Mesothelial cell of epicardium (in vitro differentiated cells): ENCODE measurements at regions not wholly inside any gene's neighbourhood (a gene's known extent, or its start where the extent isn't known, plus 50 kb on each side); places are given as distances from the start of the nearest gene placed in this dataset.

ENCODE experiments used
- DNase-seq, 2 experiments: peaks; one replicate each; pipeline ENCODE4 v3.0.0; 2021; ENCODE audit warnings: low spot score in 2 of 2; ENCODE audit not compliant: unreplicated experiment in 2 of 2
- H3K27ac Mint-ChIP-seq: 2 replicates; pipeline ENCODE4 v1.8.0; 2021; ENCODE audit warnings: mixed read lengths
- H3K27me3 Mint-ChIP-seq: 2 replicates; pipeline ENCODE4 v1.8.0; 2021; ENCODE audit warnings: low read depth, mixed read lengths
- H3K36me3 Mint-ChIP-seq: 2 replicates; pipeline ENCODE4 v1.8.0; 2021; ENCODE audit warnings: mixed read lengths
- H3K4me1 Mint-ChIP-seq: 2 replicates; pipeline ENCODE4 v1.8.0; 2021; ENCODE audit warnings: mixed read lengths
- H3K4me3 Mint-ChIP-seq: 2 replicates; pipeline ENCODE4 v1.8.0; 2021; ENCODE audit warnings: mild to moderate bottlenecking, moderate library complexity, mixed read lengths
- H3K9me3 Mint-ChIP-seq: 2 replicates; pipeline ENCODE4 v1.8.0; 2021; ENCODE audit warnings: mixed read lengths
- TF ChIP-seq, protein P1 (sequence below): fragments of 200-600 bp; sonication (generic); IDR thresholded peaks from one replicate; pipeline ENCODE4 v1.5.0; 2021; ENCODE audit warnings: antibody characterized with exemption; ENCODE audit not compliant: unreplicated experiment

DNA sequence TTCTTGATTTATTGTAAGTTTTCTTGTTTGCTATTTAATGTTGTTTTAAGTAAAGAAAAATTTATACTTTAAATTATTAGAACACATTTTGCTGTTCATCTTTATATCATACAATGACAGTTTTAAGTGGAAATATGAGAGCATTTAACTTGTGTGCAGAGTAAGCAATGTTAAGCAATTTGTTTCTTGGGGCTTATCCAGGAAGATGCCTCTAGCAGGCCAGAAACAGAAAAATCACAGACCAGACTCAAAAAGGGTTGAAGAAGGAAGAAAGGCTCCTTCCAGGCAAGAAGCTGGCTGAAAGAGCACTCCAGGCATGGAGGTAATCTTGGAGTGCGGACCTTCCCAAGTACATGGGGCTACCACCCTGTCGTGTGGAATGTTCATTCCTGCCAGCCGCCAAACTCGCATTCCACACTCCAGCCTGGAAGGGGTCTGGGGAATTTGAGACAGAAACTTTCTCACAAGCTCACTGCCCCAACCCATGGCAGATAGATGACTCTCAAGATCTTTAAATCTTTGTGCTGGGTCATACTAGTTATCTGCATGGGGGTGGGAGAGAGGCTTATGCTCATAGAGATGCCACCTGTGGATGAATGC, 1521.3 kb upstream of the AGA start:
- H3K4me1 Mint-ChIP-seq, result no peaks in the 10 kb centered on the region
- H3K9me3 Mint-ChIP-seq, result no peaks in the 10 kb centered on the region
- TF ChIP-seq, protein P1, sequence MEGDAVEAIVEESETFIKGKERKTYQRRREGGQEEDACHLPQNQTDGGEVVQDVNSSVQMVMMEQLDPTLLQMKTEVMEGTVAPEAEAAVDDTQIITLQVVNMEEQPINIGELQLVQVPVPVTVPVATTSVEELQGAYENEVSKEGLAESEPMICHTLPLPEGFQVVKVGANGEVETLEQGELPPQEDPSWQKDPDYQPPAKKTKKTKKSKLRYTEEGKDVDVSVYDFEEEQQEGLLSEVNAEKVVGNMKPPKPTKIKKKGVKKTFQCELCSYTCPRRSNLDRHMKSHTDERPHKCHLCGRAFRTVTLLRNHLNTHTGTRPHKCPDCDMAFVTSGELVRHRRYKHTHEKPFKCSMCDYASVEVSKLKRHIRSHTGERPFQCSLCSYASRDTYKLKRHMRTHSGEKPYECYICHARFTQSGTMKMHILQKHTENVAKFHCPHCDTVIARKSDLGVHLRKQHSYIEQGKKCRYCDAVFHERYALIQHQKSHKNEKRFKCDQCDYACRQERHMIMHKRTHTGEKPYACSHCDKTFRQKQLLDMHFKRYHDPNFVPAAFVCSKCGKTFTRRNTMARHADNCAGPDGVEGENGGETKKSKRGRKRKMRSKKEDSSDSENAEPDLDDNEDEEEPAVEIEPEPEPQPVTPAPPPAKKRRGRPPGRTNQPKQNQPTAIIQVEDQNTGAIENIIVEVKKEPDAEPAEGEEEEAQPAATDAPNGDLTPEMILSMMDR, result no peak

DNA sequence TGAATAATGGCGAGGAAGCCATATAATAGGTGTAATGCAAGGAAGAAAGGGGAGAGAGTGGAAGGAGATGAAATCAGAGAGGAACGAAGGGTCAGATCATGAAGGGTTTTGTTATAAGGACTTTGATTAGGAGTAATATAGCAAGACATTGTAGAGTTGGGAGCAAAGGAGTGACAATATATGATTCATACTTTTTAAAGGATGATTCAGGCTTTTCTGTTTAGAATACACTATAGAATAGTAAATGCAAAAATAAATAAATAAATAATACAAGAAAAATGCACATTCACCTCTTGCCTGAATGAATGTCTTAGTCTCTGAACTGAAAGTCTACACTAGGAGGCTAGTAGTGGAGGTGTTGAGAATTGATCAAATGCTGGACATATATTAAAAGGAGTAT, 1524.4 kb upstream of the AGA start:
- TF ChIP-seq, protein P1, result no peak
- Mint-ChIP-seq H3K4me1 (peaks cover 12% of the 10 kb centered on the region), H3K27ac (no peak overlapping the region), H3K9me3 (no peaks in the 10 kb centered on the region), H3K4me3 (no peak overlapping the region), H3K27me3 (no peaks in the 10 kb centered on the region), H3K36me3 (no peaks in the 10 kb centered on the region)
- DNase-seq, result no peak

More for the DNA sequence above, 1521.3 kb upstream of the AGA start:
- H3K36me3 Mint-ChIP-seq, result no peaks in the 10 kb centered on the region
- no peaks in the 10 kb centered on the region for H3K27me3 Mint-ChIP-seq
- no peak for DNase-seq
- no peak overlapping the region for H3K27ac Mint-ChIP-seq
- H3K4me3 Mint-ChIP-seq, result no peak overlapping the region

DNA sequence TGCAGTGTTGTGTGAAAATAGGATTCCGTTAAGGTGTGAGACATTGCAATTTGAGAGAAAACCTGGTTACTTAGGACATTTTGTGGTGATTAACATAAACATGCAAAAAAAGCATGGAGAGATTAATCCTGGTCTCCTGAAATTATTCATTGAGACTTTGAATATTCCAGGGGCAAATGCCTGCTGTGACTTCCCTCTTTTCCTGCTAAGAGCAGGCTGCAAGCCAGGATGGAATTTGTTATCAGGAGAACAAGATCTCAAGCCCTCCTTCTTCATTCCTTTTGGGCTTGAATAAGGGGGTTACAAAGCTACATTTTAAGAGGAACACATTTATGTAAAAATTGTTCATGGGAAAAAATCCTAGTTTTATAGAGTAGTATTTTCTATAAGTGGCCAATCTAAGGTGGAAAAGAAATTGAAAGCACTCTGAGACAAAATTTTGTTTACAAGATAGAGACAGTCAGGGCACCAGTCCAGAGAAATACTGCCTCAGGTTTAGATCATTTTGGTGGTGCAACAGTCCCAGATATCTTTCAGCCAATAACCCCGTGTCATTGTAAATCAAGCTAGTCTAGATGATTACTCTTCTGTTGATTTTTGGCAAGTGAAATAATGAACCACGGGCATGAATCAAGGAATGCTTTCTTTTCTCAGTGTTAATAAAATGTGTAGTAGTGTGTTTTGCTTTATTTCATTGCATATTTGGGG, 1528.3 kb upstream of the AGA start:
- TF ChIP-seq, protein P1, result no peak
- Mint-ChIP-seq H3K27ac (no peak overlapping the region), H3K27me3 (no peaks in the 10 kb centered on the region), H3K4me3 (no peak overlapping the region), H3K36me3 (no peaks in the 10 kb centered on the region), H3K9me3 (no peaks in the 10 kb centered on the region), H3K4me1 (peaks cover 13% of the 10 kb centered on the region)
- DNase-seq, result no peak

DNA sequence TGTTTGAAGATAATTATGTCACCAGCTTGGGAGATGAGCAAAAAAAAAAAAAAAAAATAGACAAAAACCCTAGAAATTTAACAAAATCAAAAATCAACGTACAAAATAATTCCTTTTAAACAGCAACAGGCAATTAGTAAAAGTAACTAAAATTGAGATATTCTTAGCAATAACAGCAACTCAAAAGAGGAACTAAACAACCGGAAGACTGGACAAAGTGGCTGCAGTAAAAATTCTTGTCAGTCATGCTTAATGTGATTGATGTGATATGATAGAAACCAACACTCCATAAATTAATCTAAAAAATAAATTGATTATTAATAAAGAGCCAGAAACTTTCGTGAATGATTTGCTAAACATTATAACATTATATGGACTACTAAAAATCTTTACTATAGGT, 1534.6 kb upstream of the AGA start:
- Mint-ChIP-seq H3K27me3 (no peaks in the 10 kb centered on the region), H3K9me3 (no peaks in the 10 kb centered on the region), H3K36me3 (no peaks in the 10 kb centered on the region), H3K4me1 (no peaks in the 10 kb centered on the region), H3K27ac (no peak overlapping the region), H3K4me3 (no peak overlapping the region)
- no peak for DNase-seq
- TF ChIP-seq, protein P1, result no peak

DNA sequence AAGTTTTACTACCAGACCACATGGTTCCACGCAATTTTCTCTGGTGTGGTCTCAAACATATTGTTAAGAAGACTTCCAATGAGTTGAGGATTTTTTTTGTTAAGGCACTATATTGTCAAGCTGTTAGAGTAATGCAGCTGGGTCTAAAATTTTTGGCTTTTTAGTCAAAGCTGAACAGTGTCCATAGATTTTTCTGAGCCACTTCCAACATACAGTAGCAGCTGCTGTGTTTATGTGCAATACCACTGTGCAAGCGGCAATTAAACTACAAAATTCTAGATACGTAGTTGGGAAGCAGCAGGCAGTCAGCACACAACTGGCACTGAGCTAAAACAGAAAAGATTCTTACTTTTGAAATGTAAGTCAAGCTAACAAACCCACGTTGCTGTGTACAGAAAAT, 1551.1 kb upstream of the AGA start:
- Mint-ChIP-seq H3K9me3 (peaks cover 3% of the 10 kb centered on the region), H3K4me3 (no peak overlapping the region), H3K4me1 (no peaks in the 10 kb centered on the region), H3K27ac (no peak overlapping the region), H3K36me3 (no peaks in the 10 kb centered on the region), H3K27me3 (no peaks in the 10 kb centered on the region)
- no peak for DNase-seq
- TF ChIP-seq, protein P1, result no peak
